Activated CD4-positive, alpha-beta memory T cell treated with anti-CD3 and anti-CD28 coated beads, Interleukin-2, amount 10 ng/mL, durations not matched to agents 7 days and 5 days (primary cell): ENCODE measurements at regions not wholly inside any gene's neighbourhood (a gene's known extent, or its start where the extent isn't known, plus 50 kb on each side); places are given as distances from the start of the nearest gene placed in this dataset.

Experiments
- CTCF ChIA-PET: fragments of 350-600 bp; sonication (Branson Sonifier 250); formaldehyde crosslinking; loops from one replicate; lab custom pipeline; 2021; ENCODE audit warnings: antibody characterized with exemption, inconsistent platforms; lab: Charles Lee
- POLR2A ChIA-PET: fragments of 350-600 bp; sonication (Branson Sonifier 250); formaldehyde crosslinking; loops from one replicate; lab custom pipeline; 2021; ENCODE audit warnings: antibody characterized with exemption; lab: Charles Lee
- DNase-seq: peaks from one replicate; pipeline ENCODE4 v3.0.0-alpha.2; 2020
- H3K27ac Mint-ChIP-seq: one replicate; pipeline ENCODE4 v1.8.0; 2021; ENCODE audit warnings: mild to moderate bottlenecking, mixed read lengths
- H3K27me3 Mint-ChIP-seq: one replicate; pipeline ENCODE4 v1.8.0; 2021; ENCODE audit warnings: mixed read lengths
- H3K36me3 Mint-ChIP-seq: one replicate; pipeline ENCODE4 v1.8.0; 2021; ENCODE audit warnings: low read depth, mixed read lengths
- H3K4me1 Mint-ChIP-seq: one replicate; pipeline ENCODE4 v1.8.0; 2021; ENCODE audit warnings: mixed read lengths
- H3K4me3 Mint-ChIP-seq: one replicate; pipeline ENCODE4 v1.8.0; 2021; ENCODE audit warnings: mild to moderate bottlenecking, mixed read lengths
- H3K9me3 Mint-ChIP-seq: one replicate; pipeline ENCODE4 v1.8.0; 2021; ENCODE audit warnings: mixed read lengths

DNA sequence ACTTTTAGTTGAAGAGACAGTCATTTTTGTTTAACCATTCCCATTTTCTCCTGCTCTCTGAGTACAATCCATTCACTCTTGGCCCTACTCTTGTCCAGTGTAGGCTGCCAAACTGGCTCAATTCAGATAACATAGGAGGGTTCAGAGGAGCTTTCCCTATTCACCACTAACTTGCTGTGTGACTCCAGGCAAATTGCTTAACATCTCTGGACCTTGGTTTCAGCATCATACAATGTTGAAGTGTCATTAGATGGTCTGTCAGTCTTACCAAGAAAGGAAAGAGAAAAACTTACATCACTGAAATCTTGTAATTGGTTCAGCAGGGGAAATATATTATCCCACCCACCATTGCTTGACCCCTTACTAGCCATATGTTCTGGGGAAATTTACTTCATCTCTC, 171.4 kb upstream of the MCHR2 start:
- CTCF ChIA-PET: no interaction called here
- peaks cover 13% of the 10 kb centered on the region for H3K4me1 Mint-ChIP-seq
- POLR2A ChIA-PET: no interaction called here
- H3K27me3 Mint-ChIP-seq: peaks cover 11% of the 10 kb centered on the region
- no peaks in the 10 kb centered on the region for H3K9me3 Mint-ChIP-seq
- DNase-seq: no peak
- no peak overlapping the region for H3K27ac Mint-ChIP-seq
- no peak overlapping the region for H3K4me3 Mint-ChIP-seq
- no peaks in the 10 kb centered on the region for H3K36me3 Mint-ChIP-seq

DNA sequence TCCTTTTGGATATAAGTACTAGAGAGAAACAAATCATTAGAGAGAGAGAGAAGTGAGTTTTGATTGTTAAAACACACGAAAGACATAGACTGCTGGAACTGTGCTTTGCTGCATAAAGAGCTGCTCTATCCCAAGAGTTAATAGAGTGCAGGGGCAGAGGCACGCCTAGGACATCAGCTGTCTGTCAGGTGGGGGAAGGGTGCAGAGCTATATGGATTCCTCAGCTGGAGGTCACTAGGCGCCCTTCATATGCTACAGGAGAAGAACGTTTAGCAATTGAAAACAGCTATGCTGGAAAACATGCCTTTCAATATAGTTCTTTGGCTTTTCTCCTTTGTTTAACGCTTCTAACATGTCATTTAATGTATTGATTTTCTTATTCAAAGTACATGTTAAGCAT, 169.0 kb upstream of the MCHR2 start:
- peaks cover 19% of the 10 kb centered on the region for H3K27me3 Mint-ChIP-seq
- no peaks in the 10 kb centered on the region for H3K9me3 Mint-ChIP-seq
- H3K4me1 Mint-ChIP-seq: no peaks in the 10 kb centered on the region
- H3K27ac Mint-ChIP-seq: no peak overlapping the region
- ChIA-PET CTCF (no interaction called here), POLR2A (no interaction called here)
- DNase-seq: no peak
- H3K4me3 Mint-ChIP-seq: no peak overlapping the region
- no peaks in the 10 kb centered on the region for H3K36me3 Mint-ChIP-seq

DNA sequence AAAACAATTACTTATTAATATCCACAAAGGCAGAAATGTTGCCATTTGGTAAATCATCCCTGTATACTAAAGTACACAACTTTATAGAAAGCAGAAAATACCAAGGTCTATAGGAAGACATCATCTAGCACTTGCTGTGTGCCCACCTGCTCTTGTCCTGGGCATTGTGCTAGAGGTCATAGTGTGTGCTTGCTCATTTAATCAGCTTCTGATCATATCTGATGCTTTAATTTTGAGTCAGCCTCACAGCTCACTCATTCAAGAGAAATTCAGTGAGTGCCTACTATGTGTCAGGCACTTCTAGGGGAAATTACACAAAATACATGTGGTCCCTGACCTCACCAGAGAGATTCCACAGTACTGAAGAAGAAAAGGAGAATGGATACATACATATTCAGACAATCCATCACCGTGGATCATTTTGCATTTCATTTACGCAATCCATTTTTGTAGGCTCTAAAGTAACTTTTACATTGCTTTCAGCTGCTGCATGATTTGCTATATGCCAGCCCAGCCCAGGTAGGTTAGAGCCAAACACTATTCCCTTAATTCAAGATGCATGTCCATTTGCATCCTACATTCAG, 167.9 kb upstream of the MCHR2 start:
- Mint-ChIP-seq H3K4me3 (no peak overlapping the region), H3K27me3 (peaks cover 19% of the 10 kb centered on the region), H3K9me3 (no peaks in the 10 kb centered on the region), H3K27ac (no peak overlapping the region), H3K4me1 (no peaks in the 10 kb centered on the region), H3K36me3 (no peaks in the 10 kb centered on the region)
- DNase-seq: no peak
- ChIA-PET POLR2A (no interaction called here), CTCF (no interaction called here)

- H3K4me3 Mint-ChIP-seq: no peak overlapping the region
- peaks cover 19% of the 10 kb centered on the region for H3K27me3 Mint-ChIP-seq
- H3K36me3 Mint-ChIP-seq: no peaks in the 10 kb centered on the region
- H3K27ac Mint-ChIP-seq: no peak overlapping the region
- no peak for DNase-seq
- H3K4me1 Mint-ChIP-seq: no peaks in the 10 kb centered on the region
- no peaks in the 10 kb centered on the region for H3K9me3 Mint-ChIP-seq
- CTCF ChIA-PET: no interaction called here
- POLR2A ChIA-PET: no interaction called here
These were observed 166.9 kb upstream of the MCHR2 start for GRCh38 chr6:100160930-100161329.

GRCh38 chr6:100155141-100155540, 161.1 kb upstream of the MCHR2 start:
- POLR2A ChIA-PET: no interaction called here
- CTCF ChIA-PET: no interaction called here
- no peak overlapping the region for H3K27ac Mint-ChIP-seq
- no peaks in the 10 kb centered on the region for H3K4me1 Mint-ChIP-seq
- no peaks in the 10 kb centered on the region for H3K9me3 Mint-ChIP-seq
- no peak overlapping the region for H3K4me3 Mint-ChIP-seq
- DNase-seq: no peak
- H3K36me3 Mint-ChIP-seq: no peaks in the 10 kb centered on the region
- H3K27me3 Mint-ChIP-seq: peaks cover 8% of the 10 kb centered on the region

- Mint-ChIP-seq H3K27ac (no peak overlapping the region), H3K4me3 (no peak overlapping the region), H3K4me1 (no peaks in the 10 kb centered on the region), H3K27me3 (peaks cover 5% of the 10 kb centered on the region), H3K36me3 (no peaks in the 10 kb centered on the region), H3K9me3 (no peaks in the 10 kb centered on the region)
- DNase-seq: no peak
- POLR2A ChIA-PET: no interaction called here
- CTCF ChIA-PET: interaction anchor here (0.7 kb wide), 1 partner anchor 255 kb away, joined by 3 read pairs; no protein-coding TSS in a partner anchor
These were observed 159.7 kb upstream of the MCHR2 start for GRCh38 chr6:100153636-100154275.

- Mint-ChIP-seq H3K4me1 (no peaks in the 10 kb centered on the region), H3K36me3 (no peaks in the 10 kb centered on the region), H3K27ac (no peak overlapping the region), H3K27me3 (peaks cover 10% of the 10 kb centered on the region), H3K9me3 (no peaks in the 10 kb centered on the region), H3K4me3 (no peak overlapping the region)
- no peak for DNase-seq
- ChIA-PET CTCF (no interaction called here), POLR2A (no interaction called here)
These were observed 158.2 kb upstream of the MCHR2 start for GRCh38 chr6:100152201-100152600.

DNA sequence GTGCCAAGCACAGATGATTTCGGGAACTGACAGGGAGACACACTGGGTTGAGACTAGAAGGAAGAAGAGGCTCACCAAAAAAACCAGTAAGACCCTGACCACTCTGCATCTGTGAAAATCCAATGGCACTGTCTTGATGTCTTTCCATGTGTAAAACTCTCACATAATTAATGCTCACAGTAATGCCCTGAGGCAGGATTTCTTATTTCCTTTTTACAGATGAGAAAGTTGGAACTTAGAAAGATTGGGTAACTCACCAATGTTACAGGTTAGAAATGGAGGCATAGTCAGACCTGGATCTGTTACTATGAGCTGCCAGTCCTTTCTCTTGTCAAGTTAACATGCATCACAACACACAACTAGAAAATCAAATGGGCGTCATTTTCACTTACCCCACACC, 151.0 kb upstream of the MCHR2 start:
- Mint-ChIP-seq H3K27me3 (peaks cover 16% of the 10 kb centered on the region), H3K4me1 (no peaks in the 10 kb centered on the region), H3K4me3 (no peak overlapping the region), H3K9me3 (no peaks in the 10 kb centered on the region), H3K36me3 (no peaks in the 10 kb centered on the region), H3K27ac (no peak overlapping the region)
- no peak for DNase-seq
- ChIA-PET POLR2A (no interaction called here), CTCF (no interaction called here)

GRCh38 chr6:100138346-100139022, 144.5 kb upstream of the MCHR2 start:
- peaks cover 3% of the 10 kb centered on the region for H3K27me3 Mint-ChIP-seq
- POLR2A ChIA-PET: no interaction called here
- CTCF ChIA-PET: interaction anchor here (0.5 kb wide), 1 partner anchor 265 kb away, joined by 6 read pairs; no protein-coding TSS in a partner anchor

GRCh38 chr6:100137759-100138158, 143.7 kb upstream of the MCHR2 start:
- ChIA-PET POLR2A (no interaction called here), CTCF (no interaction called here)
- H3K9me3 Mint-ChIP-seq: peaks cover 6% of the 10 kb centered on the region
- no peak for DNase-seq
- H3K27me3 Mint-ChIP-seq: peaks cover 3% of the 10 kb centered on the region
- H3K27ac Mint-ChIP-seq: no peak overlapping the region
- H3K4me3 Mint-ChIP-seq: no peak overlapping the region
- peaks cover 12% of the 10 kb centered on the region for H3K4me1 Mint-ChIP-seq
- H3K36me3 Mint-ChIP-seq: peaks cover 8% of the 10 kb centered on the region

More at GRCh38 chr6:100138346-100139022, 144.5 kb upstream of the MCHR2 start:
- H3K4me1 Mint-ChIP-seq: peaks cover 10% of the 10 kb centered on the region
- no peak overlapping the region for H3K4me3 Mint-ChIP-seq
- peaks cover 7% of the 10 kb centered on the region for H3K36me3 Mint-ChIP-seq
- peaks cover 5% of the 10 kb centered on the region for H3K9me3 Mint-ChIP-seq
- DNase-seq: no peak
- H3K27ac Mint-ChIP-seq: no peak overlapping the region

DNA sequence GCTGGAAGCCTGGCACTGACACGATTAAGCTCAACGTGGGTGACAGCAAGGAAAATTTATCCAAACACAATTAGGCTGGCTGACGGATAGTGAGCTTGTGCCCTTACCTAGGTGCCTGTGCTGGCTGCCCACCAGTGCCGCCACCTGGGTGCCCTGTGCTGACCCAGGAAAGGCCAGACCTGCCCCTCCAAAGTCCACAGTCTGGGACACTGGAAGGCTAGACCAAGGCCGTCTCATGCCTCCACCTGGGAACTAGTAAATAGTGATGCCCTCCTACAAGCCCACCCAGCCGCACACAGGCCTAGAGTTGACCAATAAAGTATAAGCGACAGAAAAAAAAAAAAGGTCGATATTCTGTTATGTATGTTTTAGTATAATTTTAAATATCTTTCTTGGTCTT, 142.6 kb upstream of the MCHR2 start:
- peaks cover 6% of the 10 kb centered on the region for H3K9me3 Mint-ChIP-seq
- no peak overlapping the region for H3K27ac Mint-ChIP-seq
- POLR2A ChIA-PET: no interaction called here
- CTCF ChIA-PET: no interaction called here
- peaks cover 1% of the 10 kb centered on the region for H3K27me3 Mint-ChIP-seq
- no peak overlapping the region for H3K4me3 Mint-ChIP-seq
- H3K4me1 Mint-ChIP-seq: peaks cover 23% of the 10 kb centered on the region
- no peak for DNase-seq
- H3K36me3 Mint-ChIP-seq: peaks cover 8% of the 10 kb centered on the region

- H3K36me3 Mint-ChIP-seq: peaks cover 13% of the 10 kb centered on the region
- H3K27me3 Mint-ChIP-seq: no peaks in the 10 kb centered on the region
- DNase-seq: no peak
- peaks cover 26% of the 10 kb centered on the region for H3K4me1 Mint-ChIP-seq
- ChIA-PET CTCF (no interaction called here), POLR2A (no interaction called here)
- H3K9me3 Mint-ChIP-seq: peaks cover 6% of the 10 kb centered on the region
- no peak overlapping the region for H3K27ac Mint-ChIP-seq
- H3K4me3 Mint-ChIP-seq: no peak overlapping the region
These were observed 142.0 kb upstream of the MCHR2 start for GRCh38 chr6:100135977-100136376.

DNA sequence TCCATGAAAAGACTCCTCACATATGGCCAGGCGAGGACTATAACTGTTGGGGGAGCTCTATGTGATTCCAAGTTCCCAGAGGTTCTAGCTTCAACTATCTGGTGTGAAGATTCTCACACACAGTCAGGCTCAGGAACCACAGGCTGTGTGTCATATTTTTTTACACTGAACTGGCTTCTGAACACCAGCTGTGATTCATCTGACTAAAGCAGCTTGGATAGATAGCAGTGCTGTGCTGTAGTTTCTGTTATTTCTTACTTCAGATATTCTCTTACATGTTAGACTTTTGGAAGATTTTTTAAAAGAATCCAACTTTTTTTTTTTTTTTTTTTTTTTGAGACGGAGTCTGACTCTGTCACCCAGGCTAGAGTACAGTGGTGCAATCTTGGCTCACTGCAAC, 140.7 kb upstream of the MCHR2 start:
- H3K4me1 Mint-ChIP-seq: peaks cover 26% of the 10 kb centered on the region
- H3K4me3 Mint-ChIP-seq: no peak overlapping the region
- no peak for DNase-seq
- no peak overlapping the region for H3K27ac Mint-ChIP-seq
- peaks cover 16% of the 10 kb centered on the region for H3K36me3 Mint-ChIP-seq
- H3K9me3 Mint-ChIP-seq: peaks cover 6% of the 10 kb centered on the region
- H3K27me3 Mint-ChIP-seq: no peaks in the 10 kb centered on the region
- CTCF ChIA-PET: interaction anchor here (0.6 to 0.7 kb wide), 3 partner anchors 176 to 1663 kb away, joined by 3 to 5 read pairs (median 4); no protein-coding TSS in a partner anchor
- POLR2A ChIA-PET: no interaction called here
